ENCODE measurements at regions not wholly inside any gene's neighbourhood (a gene's known extent, or its start where the extent isn't known, plus 50 kb on each side); places are given as distances from the start of the nearest gene placed in this dataset.

- no peaks in the 10 kb centered on the region for H3K36me3 Mint-ChIP-seq (ENCODE audit: low read depth)
- peaks cover 4% of the 10 kb centered on the region for H3K27me3 Mint-ChIP-seq (ENCODE audit: low read depth)
- H3K4me3 Mint-ChIP-seq (ENCODE audit: unreplicated experiment) = no peak overlapping the region
- DNase-seq (ENCODE audit: low spot score) = no peak
- no peaks in the 10 kb centered on the region for H3K9me3 Mint-ChIP-seq (ENCODE audit: low read depth)
- no peak for TF ChIP-seq CTCF (IDR thresholded peaks at IDR 0.05)
- H3K27ac Mint-ChIP-seq (ENCODE audit: unreplicated experiment) = no peak overlapping the region
- no peaks in the 10 kb centered on the region for H3K4me1 Mint-ChIP-seq (ENCODE audit: low read depth)
These were observed 52.6 kb upstream of the OTX2 start for GRCh38 chr14:56862836-56863235.

- no peaks in the 10 kb centered on the region for H3K4me1 Mint-ChIP-seq (ENCODE audit: low read depth)
- H3K36me3 Mint-ChIP-seq (ENCODE audit: low read depth) = no peaks in the 10 kb centered on the region
- peaks cover 21% of the 10 kb centered on the region for H3K27me3 Mint-ChIP-seq (ENCODE audit: low read depth)
- TF ChIP-seq CTCF (IDR thresholded peaks at IDR 0.05) = no peak
- H3K27ac Mint-ChIP-seq (ENCODE audit: unreplicated experiment) = no peak overlapping the region
- no peak for DNase-seq (ENCODE audit: low spot score)
- H3K9me3 Mint-ChIP-seq (ENCODE audit: low read depth) = no peaks in the 10 kb centered on the region
- H3K4me3 Mint-ChIP-seq (ENCODE audit: unreplicated experiment) = no peak overlapping the region
These were observed 50.2 kb upstream of the OTX2 start for GRCh38 chr14:56860441-56860840.
